Adrenal gland (tissue), 9 donors: ENCODE measurements at regions not wholly inside any gene's neighbourhood (a gene's known extent, or its start where the extent isn't known, plus 50 kb on each side); places are given as distances from the start of the nearest gene placed in this dataset.

Experiments
- DNase-seq, 7 donors: peaks; one replicate each; pipeline ENCODE4 v3.0.0-alpha.2; 2019 to 2020
- H3K27ac ChIP-seq, 5 donors: fragments of 200-600 bp; sonication (generic) in 4 of 5; 1 replicate in 3 of 5; 2 replicates in 2 of 5; pipeline versions ENCODE4 v1.5.1 to v1.8.0; 2016 to 2020; ENCODE audit warnings: mild to moderate bottlenecking in 1 of 5
- H3K27me3 ChIP-seq: fragments of 200-600 bp; 2 replicates; pipeline ENCODE4 v1.8.0; 2021
- H3K36me3 ChIP-seq, 2 donors: fragments of 200-600 bp; replicated peaks in 1 of 2; 1 replicate in 1 of 2; 2 replicates in 1 of 2; pipeline versions ENCODE4 v1.5.1 to v1.8.0; 2018 to 2022
- H3K4me1 ChIP-seq, 2 donors: fragments of 200-600 bp; replicated peaks in 1 of 2; 1 replicate in 1 of 2; 2 replicates in 1 of 2; pipeline versions ENCODE4 v1.5.1 to v1.8.0; 2018 to 2021
- H3K4me3 ChIP-seq, 4 donors: fragments of 200-600 bp; sonication (generic) in 3 of 4; one replicate each; pipeline ENCODE4 v1.5.1; 2016 to 2018
- H3K9me3 ChIP-seq, 3 donors: fragments of 200-600 bp; sonication (generic) in 1 of 3; replicated peaks in 1 of 3; 1 replicate in 2 of 3; 2 replicates in 1 of 3; pipeline versions ENCODE4 v1.5.1 to v1.8.0; 2016 to 2021
- POLR2A ChIP-seq, 2 donors: fragments of 450-650 bp; IDR thresholded peaks; one replicate each; pipeline ENCODE4 v1.6.1; 2017; ENCODE audit warnings: antibody characterized with exemption in 2 of 2, mild to moderate bottlenecking in 2 of 2, moderate library complexity in 1 of 2
- WGBS, 4 donors: extraction: QIAGEN DNeasy Blood & Tissue Kit in 2 of 4; methylation state at CpG; one replicate each; pipeline versions ENCODE4 v1.1.5 to v1.1.7; 2013 to 2017; 5-methylcytosine and 5-hydroxymethylcytosine counted together
- intact Hi-C, 2 donors: fragments of 100-400 bp; cut with DNase I; formaldehyde crosslinking; loops; one replicate each; pipeline versions ENCODE4 v1.14.1 to v1.15.0; 2022 to 2023
- TF ChIP-seq, protein P1 (sequence below), 6 experiments: fragments of 450-650 bp in 4 of 6; fragments of 200-600 bp in 2 of 6; sonication (generic) in 1 of 6; IDR thresholded peaks; 1 replicate in 5 of 6; 2 replicates in 1 of 6; pipeline versions ENCODE4 v1.5.1 to v1.8.0; 2016 to 2021; ENCODE audit warnings: antibody characterized with exemption in 6 of 6, mild to moderate bottlenecking in 2 of 6, moderate library complexity in 1 of 6
- donor health status: healthy with polysubstance abuse.
- donor health status: Bipolar disorder and iron deficiency.
- donor health status: DM: yes; HTN: yes; CAD: no.
- donor health status: DM: no; HTN: no; CAD: no.
- donor health status: DM: no; HTN: no; CAD: no.

GRCh38 chr2:238554468-238555315, 128.0 kb downstream of the ASB1 start:
- H3K9me3 ChIP-seq: peaks cover 0 to 6% (median 0%) of the 10 kb centered on the region in 3 donors
- no peak for TF ChIP-seq POLR2A (IDR thresholded peaks at IDR 0.05)
- TF ChIP-seq, protein P1, sequence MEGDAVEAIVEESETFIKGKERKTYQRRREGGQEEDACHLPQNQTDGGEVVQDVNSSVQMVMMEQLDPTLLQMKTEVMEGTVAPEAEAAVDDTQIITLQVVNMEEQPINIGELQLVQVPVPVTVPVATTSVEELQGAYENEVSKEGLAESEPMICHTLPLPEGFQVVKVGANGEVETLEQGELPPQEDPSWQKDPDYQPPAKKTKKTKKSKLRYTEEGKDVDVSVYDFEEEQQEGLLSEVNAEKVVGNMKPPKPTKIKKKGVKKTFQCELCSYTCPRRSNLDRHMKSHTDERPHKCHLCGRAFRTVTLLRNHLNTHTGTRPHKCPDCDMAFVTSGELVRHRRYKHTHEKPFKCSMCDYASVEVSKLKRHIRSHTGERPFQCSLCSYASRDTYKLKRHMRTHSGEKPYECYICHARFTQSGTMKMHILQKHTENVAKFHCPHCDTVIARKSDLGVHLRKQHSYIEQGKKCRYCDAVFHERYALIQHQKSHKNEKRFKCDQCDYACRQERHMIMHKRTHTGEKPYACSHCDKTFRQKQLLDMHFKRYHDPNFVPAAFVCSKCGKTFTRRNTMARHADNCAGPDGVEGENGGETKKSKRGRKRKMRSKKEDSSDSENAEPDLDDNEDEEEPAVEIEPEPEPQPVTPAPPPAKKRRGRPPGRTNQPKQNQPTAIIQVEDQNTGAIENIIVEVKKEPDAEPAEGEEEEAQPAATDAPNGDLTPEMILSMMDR (IDR thresholded peaks at IDR 0.05): no peak
- 63 to 75% (median 69%) methylated on average over 17 to 26 of the region's 26 CpGs for WGBS, 4 donors
- H3K27me3 ChIP-seq: no peaks in the 10 kb centered on the region
- H3K4me1 ChIP-seq: no peaks in the 10 kb centered on the region
- no peak overlapping the region for H3K4me3 ChIP-seq
- DNase-seq: no peak
- H3K27ac ChIP-seq: no peak overlapping the region
- intact Hi-C loops: no loop called here
- no peaks in the 10 kb centered on the region for H3K36me3 ChIP-seq

- no peak for DNase-seq
- no peak for TF ChIP-seq POLR2A (IDR thresholded peaks at IDR 0.05)
- TF ChIP-seq, protein P1 (IDR thresholded peaks at IDR 0.05): no peak
- Histone ChIP-seq H3K27me3 (no peaks in the 10 kb centered on the region), H3K4me1 (no peaks in the 10 kb centered on the region), H3K4me3 (no peak overlapping the region), H3K27ac (no peak overlapping the region), H3K36me3 (no peaks in the 10 kb centered on the region), H3K9me3 (peaks cover 0 to 6% (median 0%) of the 10 kb centered on the region in 3 donors)
- WGBS, 4 donors: 84 to 90% (median 86%) methylated on average over 12 to 13 of the region's 13 CpGs
- intact Hi-C loops: no loop called here
These were observed 129.2 kb downstream of the ASB1 start for GRCh38 chr2:238555786-238556542.

DNA sequence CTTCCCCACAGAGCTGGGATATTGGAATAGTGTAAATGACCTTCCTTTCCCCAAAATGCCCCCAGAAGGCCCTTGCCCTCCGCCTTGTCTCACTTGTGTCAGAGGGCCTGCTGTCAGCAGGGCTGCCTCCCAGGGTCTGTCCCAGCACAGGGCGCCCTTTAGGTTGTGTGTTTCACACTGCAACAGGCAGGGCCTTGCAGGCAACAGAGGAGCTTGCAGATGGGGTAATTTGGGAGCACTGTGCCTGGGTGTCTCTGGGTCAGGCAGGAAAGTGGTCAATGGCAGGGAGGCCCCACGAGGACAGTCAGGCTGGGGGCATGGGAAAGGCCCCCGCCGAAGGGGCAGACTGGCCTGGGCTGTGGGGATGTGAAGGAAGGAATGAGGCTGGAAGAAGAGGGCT, 130.7 kb downstream of the ASB1 start:
- no peaks in the 10 kb centered on the region for H3K36me3 ChIP-seq
- H3K4me1 ChIP-seq: no peaks in the 10 kb centered on the region
- H3K27me3 ChIP-seq: no peaks in the 10 kb centered on the region
- peaks cover 0 to 6% (median 0%) of the 10 kb centered on the region in 3 donors for H3K9me3 ChIP-seq
- no peak overlapping the region for H3K27ac ChIP-seq
- no peak for DNase-seq
- 81 to 92% (median 87%) methylated on average over 3 to 5 of the region's 5 CpGs for WGBS, 4 donors
- no peak overlapping the region for H3K4me3 ChIP-seq
- TF ChIP-seq, protein P1 (IDR thresholded peaks at IDR 0.05): no peak
- no peak for TF ChIP-seq POLR2A (IDR thresholded peaks at IDR 0.05)
- intact Hi-C loops: no loop called here

GRCh38 chr2:238557936-238558335, 131.2 kb downstream of the ASB1 start:
- no peak for DNase-seq
- Histone ChIP-seq H3K4me3 (no peak overlapping the region), H3K27ac (no peak overlapping the region), H3K9me3 (peaks cover 0 to 4% (median 0%) of the 10 kb centered on the region in 3 donors), H3K4me1 (no peaks in the 10 kb centered on the region), H3K27me3 (no peaks in the 10 kb centered on the region), H3K36me3 (no peaks in the 10 kb centered on the region)
- 63 to 88% (median 79%) methylated on average over 8 to 11 of the region's 11 CpGs for WGBS, 4 donors
- TF ChIP-seq, protein P1 (IDR thresholded peaks at IDR 0.05): no peak
- no peak for TF ChIP-seq POLR2A (IDR thresholded peaks at IDR 0.05)
- intact Hi-C loops: no loop called here
